Mucosa of rectum (tissue), 2 donors: ENCODE measurements at regions not wholly inside any gene's neighbourhood (a gene's known extent, or its start where the extent isn't known, plus 50 kb on each side); places are given as distances from the start of the nearest gene placed in this dataset.

Source experiments
- H3K27ac ChIP-seq, 2 donors: one replicate each; pipeline ENCODE4 v1.7.0; 2013; ENCODE audit warnings: inconsistent platforms in 2 of 2, low read depth in 2 of 2, low read length in 2 of 2
- H3K27me3 ChIP-seq, 2 donors: one replicate each; pipeline ENCODE4 v1.7.0; 2013; ENCODE audit warnings: low read length in 2 of 2; ENCODE audit not compliant: control insufficient read depth in 2 of 2, insufficient read depth in 2 of 2
- H3K36me3 ChIP-seq, 2 donors: one replicate each; pipeline ENCODE4 v1.7.0; 2013; ENCODE audit warnings: low read length in 2 of 2; ENCODE audit not compliant: control insufficient read depth in 2 of 2, insufficient read depth in 2 of 2
- H3K4me1 ChIP-seq, 2 donors: one replicate each; pipeline ENCODE4 v1.7.0; 2013; ENCODE audit warnings: low read length in 2 of 2, mild to moderate bottlenecking in 1 of 2; ENCODE audit not compliant: control insufficient read depth in 2 of 2, insufficient read depth in 2 of 2
- H3K4me3 ChIP-seq, 2 donors: one replicate each; pipeline ENCODE4 v1.7.0; 2013; ENCODE audit warnings: low read length in 2 of 2
- H3K9ac ChIP-seq, 2 donors: one replicate each; pipeline ENCODE4 v1.7.0; 2013; ENCODE audit warnings: low read length in 2 of 2, low read depth in 1 of 2, mild to moderate bottlenecking in 1 of 2
- H3K9me3 ChIP-seq, 2 donors: one replicate each; pipeline ENCODE4 v1.7.0; 2013; ENCODE audit warnings: low read length in 2 of 2; ENCODE audit not compliant: control insufficient read depth in 2 of 2
- donor health status: healthy.
- donor health status: Normal muscosa, but diverticular disease.

DNA sequence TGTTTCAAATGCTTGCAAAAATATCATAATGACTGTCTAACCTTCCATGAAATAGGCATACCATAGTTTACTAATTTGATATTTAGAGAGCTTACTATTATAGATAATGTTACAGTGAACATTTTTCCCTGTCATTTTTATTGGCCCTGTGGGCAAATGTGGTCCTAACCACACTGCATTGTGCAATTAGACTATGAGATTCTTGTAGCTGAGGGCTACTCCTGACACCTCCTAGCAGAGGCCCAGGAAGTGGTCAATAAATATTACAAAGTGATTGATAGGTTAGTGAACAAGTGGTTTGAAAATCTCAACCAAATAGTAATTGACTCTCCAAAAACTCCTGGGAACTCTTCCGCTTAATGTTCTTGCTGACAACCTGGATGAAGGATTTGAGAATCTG lies 160.5 kb upstream of the KCNG1 start:
- H3K4me3 ChIP-seq: no peak overlapping the region
- no peaks in the 10 kb centered on the region for H3K9me3 ChIP-seq
- H3K4me1 ChIP-seq: no peaks in the 10 kb centered on the region
- no peak overlapping the region for H3K9ac ChIP-seq
- H3K36me3 ChIP-seq: no peaks in the 10 kb centered on the region
- no peak overlapping the region for H3K27ac ChIP-seq
- peaks cover 0 to 3% of the 10 kb centered on the region in 2 donors for H3K27me3 ChIP-seq

DNA sequence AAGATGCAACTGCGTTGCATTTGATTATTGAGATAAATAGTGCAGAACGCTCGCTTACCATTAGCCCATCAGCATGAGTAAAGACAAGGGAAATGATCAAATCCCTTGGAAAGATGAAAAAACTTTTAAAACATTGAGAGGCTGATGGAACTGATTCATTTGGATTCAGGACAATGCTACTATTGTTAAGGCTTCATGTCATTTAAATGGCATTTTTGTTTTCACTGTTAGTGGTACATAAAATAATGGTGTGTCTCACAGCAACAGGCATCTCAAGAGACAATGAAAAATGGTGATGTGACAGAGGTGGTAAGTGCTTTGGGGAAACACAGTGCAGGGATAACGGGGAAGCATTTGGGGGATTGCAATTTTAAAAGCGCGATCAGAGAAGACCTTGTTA lies 159.7 kb upstream of the KCNG1 start:
- Histone ChIP-seq H3K4me3 (no peak overlapping the region), H3K4me1 (no peaks in the 10 kb centered on the region), H3K9ac (no peak overlapping the region), H3K27me3 (peaks cover 0 to 3% of the 10 kb centered on the region in 2 donors), H3K27ac (no peak overlapping the region), H3K36me3 (no peaks in the 10 kb centered on the region), H3K9me3 (no peaks in the 10 kb centered on the region)

DNA sequence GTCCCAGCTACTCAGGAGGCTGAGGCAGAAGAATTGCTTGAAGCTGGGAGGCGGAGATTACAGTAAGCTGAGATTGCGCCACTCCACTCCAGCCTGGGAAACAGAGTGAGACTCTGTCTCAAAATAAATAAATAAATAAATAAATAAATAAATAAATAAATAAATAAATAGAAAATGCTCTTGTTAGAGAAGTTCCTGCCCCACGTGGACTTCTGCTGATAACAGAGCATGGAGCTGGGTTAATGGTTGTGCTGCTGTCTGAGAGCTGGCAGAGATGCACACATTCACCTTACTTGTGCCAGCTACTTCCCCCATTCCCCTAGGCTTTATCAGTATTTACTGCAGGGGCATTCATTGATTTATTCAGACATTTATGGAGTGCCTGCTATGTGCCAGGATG lies 155.2 kb upstream of the KCNG1 start:
- no peak overlapping the region for H3K9ac ChIP-seq
- H3K4me3 ChIP-seq: no peak overlapping the region
- no peaks in the 10 kb centered on the region for H3K36me3 ChIP-seq
- no peaks in the 10 kb centered on the region for H3K4me1 ChIP-seq
- H3K9me3 ChIP-seq: no peaks in the 10 kb centered on the region
- H3K27ac ChIP-seq: no peak overlapping the region
- H3K27me3 ChIP-seq: peaks cover 3% of the 10 kb centered on the region in 2 donors

DNA sequence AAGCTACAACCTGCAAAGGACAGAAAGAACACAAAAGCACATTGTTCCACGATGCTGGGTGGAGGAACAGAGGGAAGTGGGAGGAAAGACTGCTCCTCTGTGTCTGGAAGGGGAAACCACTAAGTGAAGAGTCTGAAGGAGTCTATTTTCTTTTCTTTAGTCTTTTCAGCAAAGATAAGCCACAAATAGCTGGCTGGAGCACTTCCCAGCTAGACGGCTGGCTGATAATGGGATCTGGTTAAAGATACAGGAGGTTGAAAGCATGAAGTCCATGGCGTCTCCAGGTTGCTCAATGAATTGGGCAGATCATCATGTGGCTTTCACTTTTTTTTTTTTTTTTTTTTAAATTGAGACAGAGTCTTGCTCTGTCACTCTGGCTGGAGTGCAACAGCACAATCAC lies 154.0 kb upstream of the KCNG1 start:
- Histone ChIP-seq H3K27ac (no peak overlapping the region), H3K27me3 (peaks cover 3% of the 10 kb centered on the region in 2 donors), H3K9ac (no peak overlapping the region), H3K36me3 (no peaks in the 10 kb centered on the region), H3K4me3 (no peak overlapping the region), H3K4me1 (no peaks in the 10 kb centered on the region), H3K9me3 (no peaks in the 10 kb centered on the region)

DNA sequence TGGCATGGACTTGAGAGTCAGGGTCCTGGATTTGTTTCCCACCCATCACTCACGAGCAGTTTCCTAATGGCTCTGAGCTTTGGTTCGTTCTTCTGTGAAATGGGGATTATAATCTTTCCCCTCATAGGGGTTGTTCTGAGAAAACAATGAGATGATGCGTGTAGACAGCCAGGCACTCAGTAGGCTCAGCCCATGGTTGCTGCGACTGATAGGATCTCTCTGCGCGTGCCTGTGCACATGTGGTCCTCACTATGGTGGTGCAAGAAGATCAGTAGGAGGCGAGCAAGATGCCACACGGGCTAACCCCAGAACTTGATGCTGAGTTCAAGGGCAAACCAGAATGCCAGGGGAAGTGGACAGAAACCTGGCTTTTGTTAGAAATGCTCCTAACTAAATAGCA lies 153.5 kb upstream of the KCNG1 start:
- H3K36me3 ChIP-seq: no peaks in the 10 kb centered on the region
- H3K4me1 ChIP-seq: no peaks in the 10 kb centered on the region
- H3K27ac ChIP-seq: no peak overlapping the region
- no peak overlapping the region for H3K9ac ChIP-seq
- H3K27me3 ChIP-seq: peaks cover 3% of the 10 kb centered on the region in 2 donors
- no peaks in the 10 kb centered on the region for H3K9me3 ChIP-seq
- no peak overlapping the region for H3K4me3 ChIP-seq

DNA sequence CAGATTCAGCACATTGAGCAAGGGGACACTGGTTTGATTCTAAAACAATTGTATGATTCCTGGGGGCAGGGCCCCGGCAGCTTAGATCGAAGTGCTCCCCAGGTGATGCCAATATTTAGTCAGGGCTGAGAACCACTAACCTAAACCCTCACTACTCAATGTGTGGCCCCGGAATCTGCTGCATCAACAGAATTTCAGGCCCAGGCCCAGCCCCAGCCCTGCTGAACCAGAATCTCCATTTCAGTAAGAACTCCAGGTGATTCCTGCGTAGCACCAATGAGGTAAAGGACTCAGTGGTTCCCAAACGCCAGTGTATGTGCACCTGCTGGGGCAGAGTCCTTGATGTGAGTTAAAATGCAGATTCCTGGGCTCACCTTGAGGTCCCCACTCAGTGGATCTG lies 152.8 kb upstream of the KCNG1 start:
- Histone ChIP-seq H3K36me3 (no peaks in the 10 kb centered on the region), H3K4me3 (no peak overlapping the region), H3K27ac (no peak overlapping the region), H3K4me1 (no peaks in the 10 kb centered on the region), H3K9ac (no peak overlapping the region), H3K27me3 (peaks cover 3% of the 10 kb centered on the region in 2 donors), H3K9me3 (no peaks in the 10 kb centered on the region)

DNA sequence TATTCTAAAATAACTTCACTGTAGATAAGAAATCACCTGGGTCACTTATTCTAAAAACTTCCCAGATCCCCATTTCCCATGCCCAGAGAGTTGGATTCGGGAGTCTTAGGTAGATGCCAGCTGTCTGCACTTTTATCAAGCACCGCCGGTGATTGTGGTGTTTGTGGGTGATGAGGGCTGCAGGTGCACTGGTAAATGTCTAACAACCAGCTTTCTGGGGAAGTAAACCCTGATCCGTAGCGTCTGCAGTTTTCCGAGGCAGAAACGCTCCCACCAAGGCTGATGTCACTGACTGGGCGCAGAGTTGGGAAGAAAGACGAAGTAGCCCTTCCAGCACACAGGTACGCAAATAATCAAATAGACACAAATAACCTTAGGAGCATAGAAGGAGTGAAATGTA lies 152.2 kb upstream of the KCNG1 start:
- H3K27me3 ChIP-seq: peaks cover 3% of the 10 kb centered on the region in 2 donors
- H3K36me3 ChIP-seq: no peaks in the 10 kb centered on the region
- H3K9me3 ChIP-seq: no peaks in the 10 kb centered on the region
- no peak overlapping the region for H3K9ac ChIP-seq
- H3K4me1 ChIP-seq: no peaks in the 10 kb centered on the region
- H3K27ac ChIP-seq: no peak overlapping the region
- H3K4me3 ChIP-seq: no peak overlapping the region

DNA sequence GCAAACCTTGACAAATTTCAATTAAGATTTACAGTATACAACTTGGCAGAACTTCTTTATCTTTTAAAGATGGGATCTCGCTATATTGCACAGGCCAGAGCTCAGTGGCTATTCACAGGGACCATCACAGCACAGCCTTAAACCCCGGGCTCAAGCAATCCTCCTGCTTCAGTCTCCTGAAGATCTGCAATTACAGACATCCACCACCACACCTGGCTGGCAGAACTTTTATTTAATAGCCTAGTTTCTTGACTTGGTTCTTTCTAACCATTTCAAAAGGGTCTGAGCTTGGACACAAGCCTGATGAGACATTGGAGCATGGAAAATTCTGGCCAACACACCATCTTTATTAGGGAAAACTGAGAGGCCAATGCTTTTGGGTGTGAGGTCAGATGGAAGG lies 151.6 kb upstream of the KCNG1 start:
- peaks cover 3% of the 10 kb centered on the region in 2 donors for H3K27me3 ChIP-seq
- H3K36me3 ChIP-seq: no peaks in the 10 kb centered on the region
- no peak overlapping the region for H3K9ac ChIP-seq
- H3K27ac ChIP-seq: no peak overlapping the region
- H3K4me3 ChIP-seq: no peak overlapping the region
- no peaks in the 10 kb centered on the region for H3K4me1 ChIP-seq
- no peaks in the 10 kb centered on the region for H3K9me3 ChIP-seq

DNA sequence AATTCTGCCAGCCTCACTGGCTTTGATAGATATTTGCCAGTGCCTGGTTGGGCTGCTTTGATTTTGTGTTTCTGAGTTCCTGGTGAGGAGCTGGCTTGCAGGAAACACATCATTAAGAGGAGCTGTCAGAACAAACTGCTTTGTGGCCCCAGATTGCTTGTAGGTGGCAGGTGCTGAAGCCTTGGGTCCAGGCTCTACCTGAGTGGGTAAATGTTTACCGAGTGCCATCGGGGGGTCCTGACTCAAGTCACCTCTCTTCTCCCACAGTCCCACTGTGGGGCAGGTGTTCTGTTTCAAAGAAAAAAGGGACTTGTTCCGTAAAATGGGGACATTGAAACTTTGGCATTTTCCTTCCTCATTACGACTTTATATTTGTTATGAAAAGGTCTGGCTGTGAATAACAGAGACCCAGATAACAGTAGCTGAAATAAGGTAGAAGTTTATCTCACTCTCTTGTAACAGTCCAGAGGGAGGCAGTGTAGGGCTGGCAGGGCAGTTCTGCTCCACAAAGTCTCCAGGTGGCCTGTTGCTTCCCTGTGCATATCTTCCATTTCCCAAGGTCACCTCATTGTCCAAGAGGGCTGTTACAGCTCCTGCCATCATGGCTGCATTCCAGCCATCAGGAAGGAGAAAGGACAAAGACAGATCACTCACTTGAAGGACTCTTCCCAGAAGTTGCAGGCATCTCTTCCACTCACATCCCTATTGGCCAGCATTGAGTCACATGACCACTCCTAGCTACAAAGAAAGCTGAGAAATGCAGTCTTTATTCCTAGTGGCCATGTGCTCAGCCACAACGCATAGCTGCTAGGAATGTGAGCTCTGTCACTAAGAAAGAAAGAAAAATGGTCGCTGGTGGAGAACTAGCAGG lies 149.9 kb upstream of the KCNG1 start:
- Histone ChIP-seq H3K4me3 (no peak overlapping the region), H3K27ac (no peak overlapping the region), H3K9me3 (no peaks in the 10 kb centered on the region), H3K36me3 (no peaks in the 10 kb centered on the region), H3K9ac (no peak overlapping the region), H3K4me1 (no peaks in the 10 kb centered on the region), H3K27me3 (peaks cover 0 to 3% of the 10 kb centered on the region in 2 donors)

DNA sequence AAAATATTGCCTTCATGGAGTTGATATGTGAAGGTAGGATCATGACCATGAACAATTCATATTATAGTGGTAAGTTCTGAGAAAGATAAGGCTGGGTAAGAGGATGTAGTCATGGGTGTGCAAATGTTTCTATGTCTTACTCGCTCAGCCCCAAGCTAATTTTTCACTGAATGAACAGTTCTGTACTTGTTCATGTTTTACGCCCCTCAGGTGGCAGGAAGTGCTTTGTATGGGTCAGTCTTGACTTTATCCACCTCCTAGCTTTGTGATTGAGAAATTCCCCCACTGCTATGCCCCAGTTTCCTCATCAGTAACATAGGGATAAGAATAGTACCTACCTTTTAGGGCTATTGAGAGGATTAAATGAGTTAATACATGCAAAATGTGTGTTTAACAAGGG lies 148.2 kb upstream of the KCNG1 start:
- H3K9ac ChIP-seq: no peak overlapping the region
- no peak overlapping the region for H3K27ac ChIP-seq
- H3K4me3 ChIP-seq: no peak overlapping the region
- no peaks in the 10 kb centered on the region for H3K36me3 ChIP-seq
- no peaks in the 10 kb centered on the region for H3K4me1 ChIP-seq
- H3K9me3 ChIP-seq: no peaks in the 10 kb centered on the region
- peaks cover 0 to 3% of the 10 kb centered on the region in 2 donors for H3K27me3 ChIP-seq
